ENCODE measurements at regions not wholly inside any gene's neighbourhood (a gene's known extent, or its start where the extent isn't known, plus 50 kb on each side); places are given as distances from the start of the nearest gene placed in this dataset.

DNA sequence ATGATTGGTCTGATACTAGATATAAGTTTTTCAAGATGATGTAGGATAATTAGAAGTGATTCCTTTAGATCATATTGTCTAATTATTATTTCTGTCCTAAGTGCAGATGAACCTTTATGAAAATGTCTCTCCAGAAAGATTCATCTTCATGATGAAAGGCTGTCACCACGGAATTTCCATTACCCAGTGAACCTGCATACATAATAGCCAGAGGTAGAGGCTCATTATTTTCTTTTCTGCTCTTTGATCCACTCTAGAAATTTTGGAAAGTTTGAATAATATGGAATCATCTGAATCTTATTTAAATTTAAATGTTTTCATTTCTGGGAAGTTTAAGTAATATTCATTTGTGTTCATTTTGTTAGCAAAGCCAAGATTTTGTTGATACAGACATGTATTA lies 137.1 kb upstream of the ATP2B1 start:
- Mint-ChIP-seq H3K27me3 (ENCODE audit: low read depth) (no peaks in the 10 kb centered on the region), H3K36me3 (ENCODE audit: low read depth) (no peaks in the 10 kb centered on the region), H3K27ac (ENCODE audit: unreplicated experiment) (no peak overlapping the region), H3K4me1 (peaks cover 4% of the 10 kb centered on the region), H3K4me3 (no peak overlapping the region), H3K9me3 (no peaks in the 10 kb centered on the region)
- DNase-seq (ENCODE audit: low read depth, low spot score), result no peak
- no peak for TF ChIP-seq CTCF (conservative IDR thresholded peaks at IDR 0.05)

- H3K27ac Mint-ChIP-seq (ENCODE audit: unreplicated experiment), result no peak overlapping the region
- H3K4me3 Mint-ChIP-seq, result no peak overlapping the region
- no peaks in the 10 kb centered on the region for H3K36me3 Mint-ChIP-seq (ENCODE audit: low read depth)
- H3K4me1 Mint-ChIP-seq, result peaks cover 4% of the 10 kb centered on the region
- no peaks in the 10 kb centered on the region for H3K27me3 Mint-ChIP-seq (ENCODE audit: low read depth)
- DNase-seq (ENCODE audit: low read depth, low spot score), result no peak
- H3K9me3 Mint-ChIP-seq, result no peaks in the 10 kb centered on the region
- no peak for TF ChIP-seq CTCF (conservative IDR thresholded peaks at IDR 0.05)
These were observed 136.7 kb upstream of the ATP2B1 start for GRCh38 chr12:89845366-89845765.

GRCh38 chr12:89844539-89844938 lies 135.9 kb upstream of the ATP2B1 start:
- DNase-seq (ENCODE audit: low read depth, low spot score), result no peak
- Mint-ChIP-seq H3K27me3 (ENCODE audit: low read depth) (no peaks in the 10 kb centered on the region), H3K27ac (ENCODE audit: unreplicated experiment) (no peak overlapping the region), H3K36me3 (ENCODE audit: low read depth) (no peaks in the 10 kb centered on the region), H3K4me3 (no peak overlapping the region), H3K4me1 (peaks cover 4% of the 10 kb centered on the region), H3K9me3 (no peaks in the 10 kb centered on the region)
- no peak for TF ChIP-seq CTCF (conservative IDR thresholded peaks at IDR 0.05)

GRCh38 chr12:89840162-89840922 lies 131.7 kb upstream of the ATP2B1 start:
- no peak for TF ChIP-seq CTCF (conservative IDR thresholded peaks at IDR 0.05)
- Mint-ChIP-seq H3K4me3 (no peak overlapping the region), H3K4me1 (no peaks in the 10 kb centered on the region), H3K27ac (ENCODE audit: unreplicated experiment) (no peak overlapping the region), H3K36me3 (ENCODE audit: low read depth) (no peaks in the 10 kb centered on the region), H3K9me3 (no peaks in the 10 kb centered on the region), H3K27me3 (ENCODE audit: low read depth) (no peaks in the 10 kb centered on the region)
- no peak for DNase-seq (ENCODE audit: low read depth, low spot score)

DNA sequence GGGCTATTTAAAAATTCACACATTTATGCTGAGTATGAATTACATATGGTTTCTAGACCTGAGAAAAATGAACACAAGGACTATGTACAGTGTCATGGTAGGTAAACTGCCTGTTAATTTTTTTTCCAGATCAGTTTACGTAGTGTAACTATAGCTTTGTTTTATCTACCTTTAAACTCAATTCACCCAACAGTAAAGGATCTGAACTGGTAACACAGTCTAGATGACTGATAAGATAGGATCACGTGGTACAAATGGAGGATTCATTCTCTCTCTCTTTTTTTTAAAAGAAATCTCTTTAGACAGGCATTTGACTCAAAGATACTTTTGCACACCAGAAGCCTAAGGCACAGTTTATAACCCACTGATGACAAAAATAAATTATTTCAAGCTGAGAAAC lies 130.8 kb upstream of the ATP2B1 start:
- TF ChIP-seq CTCF (conservative IDR thresholded peaks at IDR 0.05), result no peak
- Mint-ChIP-seq H3K27me3 (ENCODE audit: low read depth) (no peaks in the 10 kb centered on the region), H3K27ac (ENCODE audit: unreplicated experiment) (no peak overlapping the region), H3K4me1 (no peaks in the 10 kb centered on the region), H3K4me3 (no peak overlapping the region), H3K36me3 (ENCODE audit: low read depth) (no peaks in the 10 kb centered on the region), H3K9me3 (no peaks in the 10 kb centered on the region)
- DNase-seq (ENCODE audit: low read depth, low spot score), result no peak
